ENCODE measurements at regions not wholly inside any gene's neighbourhood (a gene's known extent, or its start where the extent isn't known, plus 50 kb on each side); places are given as distances from the start of the nearest gene placed in this dataset.

DNA sequence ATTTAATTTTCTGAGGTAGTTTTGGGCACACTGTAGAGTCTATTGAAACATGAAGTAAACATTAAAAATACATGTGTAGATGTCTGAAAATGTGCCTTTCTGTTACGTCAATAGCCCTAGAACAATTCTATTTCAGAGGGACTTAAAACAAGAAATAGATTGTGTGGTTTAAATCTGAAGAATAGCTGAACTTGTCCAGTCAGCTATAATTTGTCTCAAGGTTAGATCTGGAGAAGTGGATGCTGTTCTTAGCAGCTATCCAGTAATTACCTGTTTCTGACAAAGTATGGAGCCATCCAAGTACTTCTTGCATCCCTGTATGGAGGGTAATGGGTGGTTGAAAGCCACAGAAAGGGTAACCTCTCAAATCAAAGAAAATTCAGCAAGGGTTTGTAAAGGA is 92.8 kb downstream of the SEPTIN7 start:
- no peaks in the 10 kb centered on the region for H3K9me3 ChIP-seq (replicated peaks; ENCODE audit: control insufficient read depth, insufficient read depth, low read length)
- in situ Hi-C loops (cut with MboI) (no loop called here), intact Hi-C loops (cut with micrococcal nuclease; ENCODE audit: unreplicated experiment) (no loop called here)
- FAIRE-seq (no peak), DNase-seq (ENCODE audit: low read depth, low spot score) (no peak), ATAC-seq (no peak)
- H3K4me2 ChIP-seq (ENCODE audit: control insufficient read depth, insufficient read depth): no peak overlapping the region
- WGBS (ENCODE audit: insufficient coverage, insufficient replicate concordance, low lambda C conversion rate, missing lambda C conversion rate): 100% methylated on average over 1 of the region's 1 CpG
- no peak overlapping the region for H3K27ac ChIP-seq (ENCODE audit: control insufficient read depth, insufficient read depth)
- no peak overlapping the region for H2AFZ ChIP-seq (ENCODE audit: control insufficient read depth, low read depth, low read length)
- SMC1A ChIA-PET (ENCODE audit: uncharacterized antibody, unreplicated experiment): interaction anchor here (0.8 to 2.9 kb wide), 4 partner anchors 11 to 184 kb away, joined by 3 to 11 read pairs (median 6); no protein-coding TSS in a partner anchor
- POLR2A ChIA-PET: no interaction called here
- no peak overlapping the region for H3K4me3 ChIP-seq
- TF ChIP-seq EP300 (IDR thresholded peaks at IDR 0.05; ENCODE audit: borderline replicate concordance in 1 of 2, control insufficient read depth in 1 of 2, low read depth in 2 of 2, low read length in 2 of 2) (no peak), RAD51 (IDR thresholded peaks at IDR 0.05) (no peak), SREBF2 (IDR thresholded peaks at IDR 0.05; ENCODE audit: low read length) (no peak), RFX5 (IDR thresholded peaks at IDR 0.05; ENCODE audit: low read depth, low read length) (no peak), DPF2 (IDR thresholded peaks at IDR 0.05) (no peak), STAT3 (IDR thresholded peaks at IDR 0.05; ENCODE audit: low read depth, low read length) (no peak), JUND (IDR thresholded peaks at IDR 0.05; ENCODE audit: low read depth, low read length) (no peak), NR2C1 (IDR thresholded peaks at IDR 0.05) (no peak), NFIC (IDR thresholded peaks at IDR 0.05; ENCODE audit: low read depth, low read length) (no peak), MYB (IDR thresholded peaks at IDR 0.05; ENCODE audit: borderline replicate concordance, low read depth, low read length) (no peak), SPI1 (IDR thresholded peaks at IDR 0.05; ENCODE audit: borderline replicate concordance, insufficient read depth, low read depth, low read length) (no peak), ESRRA (IDR thresholded peaks at IDR 0.05; ENCODE audit: low read length) (no peak)
- TF ChIP-seq, protein P1, sequence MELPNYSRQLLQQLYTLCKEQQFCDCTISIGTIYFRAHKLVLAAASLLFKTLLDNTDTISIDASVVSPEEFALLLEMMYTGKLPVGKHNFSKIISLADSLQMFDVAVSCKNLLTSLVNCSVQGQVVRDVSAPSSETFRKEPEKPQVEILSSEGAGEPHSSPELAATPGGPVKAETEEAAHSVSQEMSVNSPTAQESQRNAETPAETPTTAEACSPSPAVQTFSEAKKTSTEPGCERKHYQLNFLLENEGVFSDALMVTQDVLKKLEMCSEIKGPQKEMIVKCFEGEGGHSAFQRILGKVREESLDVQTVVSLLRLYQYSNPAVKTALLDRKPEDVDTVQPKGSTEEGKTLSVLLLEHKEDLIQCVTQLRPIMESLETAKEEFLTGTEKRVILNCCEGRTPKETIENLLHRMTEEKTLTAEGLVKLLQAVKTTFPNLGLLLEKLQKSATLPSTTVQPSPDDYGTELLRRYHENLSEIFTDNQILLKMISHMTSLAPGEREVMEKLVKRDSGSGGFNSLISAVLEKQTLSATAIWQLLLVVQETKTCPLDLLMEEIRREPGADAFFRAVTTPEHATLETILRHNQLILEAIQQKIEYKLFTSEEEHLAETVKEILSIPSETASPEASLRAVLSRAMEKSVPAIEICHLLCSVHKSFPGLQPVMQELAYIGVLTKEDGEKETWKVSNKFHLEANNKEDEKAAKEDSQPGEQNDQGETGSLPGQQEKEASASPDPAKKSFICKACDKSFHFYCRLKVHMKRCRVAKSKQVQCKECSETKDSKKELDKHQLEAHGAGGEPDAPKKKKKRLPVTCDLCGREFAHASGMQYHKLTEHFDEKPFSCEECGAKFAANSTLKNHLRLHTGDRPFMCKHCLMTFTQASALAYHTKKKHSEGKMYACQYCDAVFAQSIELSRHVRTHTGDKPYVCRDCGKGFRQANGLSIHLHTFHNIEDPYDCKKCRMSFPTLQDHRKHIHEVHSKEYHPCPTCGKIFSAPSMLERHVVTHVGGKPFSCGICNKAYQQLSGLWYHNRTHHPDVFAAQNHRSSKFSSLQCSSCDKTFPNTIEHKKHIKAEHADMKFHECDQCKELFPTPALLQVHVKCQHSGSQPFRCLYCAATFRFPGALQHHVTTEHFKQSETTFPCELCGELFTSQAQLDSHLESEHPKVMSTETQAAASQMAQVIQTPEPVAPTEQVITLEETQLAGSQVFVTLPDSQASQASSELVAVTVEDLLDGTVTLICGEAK (IDR thresholded peaks at IDR 0.05; ENCODE audit: borderline replicate concordance): no peak
- TF ChIP-seq, protein P2, sequence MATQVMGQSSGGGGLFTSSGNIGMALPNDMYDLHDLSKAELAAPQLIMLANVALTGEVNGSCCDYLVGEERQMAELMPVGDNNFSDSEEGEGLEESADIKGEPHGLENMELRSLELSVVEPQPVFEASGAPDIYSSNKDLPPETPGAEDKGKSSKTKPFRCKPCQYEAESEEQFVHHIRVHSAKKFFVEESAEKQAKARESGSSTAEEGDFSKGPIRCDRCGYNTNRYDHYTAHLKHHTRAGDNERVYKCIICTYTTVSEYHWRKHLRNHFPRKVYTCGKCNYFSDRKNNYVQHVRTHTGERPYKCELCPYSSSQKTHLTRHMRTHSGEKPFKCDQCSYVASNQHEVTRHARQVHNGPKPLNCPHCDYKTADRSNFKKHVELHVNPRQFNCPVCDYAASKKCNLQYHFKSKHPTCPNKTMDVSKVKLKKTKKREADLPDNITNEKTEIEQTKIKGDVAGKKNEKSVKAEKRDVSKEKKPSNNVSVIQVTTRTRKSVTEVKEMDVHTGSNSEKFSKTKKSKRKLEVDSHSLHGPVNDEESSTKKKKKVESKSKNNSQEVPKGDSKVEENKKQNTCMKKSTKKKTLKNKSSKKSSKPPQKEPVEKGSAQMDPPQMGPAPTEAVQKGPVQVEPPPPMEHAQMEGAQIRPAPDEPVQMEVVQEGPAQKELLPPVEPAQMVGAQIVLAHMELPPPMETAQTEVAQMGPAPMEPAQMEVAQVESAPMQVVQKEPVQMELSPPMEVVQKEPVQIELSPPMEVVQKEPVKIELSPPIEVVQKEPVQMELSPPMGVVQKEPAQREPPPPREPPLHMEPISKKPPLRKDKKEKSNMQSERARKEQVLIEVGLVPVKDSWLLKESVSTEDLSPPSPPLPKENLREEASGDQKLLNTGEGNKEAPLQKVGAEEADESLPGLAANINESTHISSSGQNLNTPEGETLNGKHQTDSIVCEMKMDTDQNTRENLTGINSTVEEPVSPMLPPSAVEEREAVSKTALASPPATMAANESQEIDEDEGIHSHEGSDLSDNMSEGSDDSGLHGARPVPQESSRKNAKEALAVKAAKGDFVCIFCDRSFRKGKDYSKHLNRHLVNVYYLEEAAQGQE (IDR thresholded peaks at IDR 0.05; ENCODE audit: low read depth, low read length): no peak
- TF ChIP-seq, protein P3, sequence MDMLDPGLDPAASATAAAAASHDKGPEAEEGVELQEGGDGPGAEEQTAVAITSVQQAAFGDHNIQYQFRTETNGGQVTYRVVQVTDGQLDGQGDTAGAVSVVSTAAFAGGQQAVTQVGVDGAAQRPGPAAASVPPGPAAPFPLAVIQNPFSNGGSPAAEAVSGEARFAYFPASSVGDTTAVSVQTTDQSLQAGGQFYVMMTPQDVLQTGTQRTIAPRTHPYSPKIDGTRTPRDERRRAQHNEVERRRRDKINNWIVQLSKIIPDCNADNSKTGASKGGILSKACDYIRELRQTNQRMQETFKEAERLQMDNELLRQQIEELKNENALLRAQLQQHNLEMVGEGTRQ (IDR thresholded peaks at IDR 0.05; ENCODE audit: borderline replicate concordance, low read depth, low read length): no peak
- no peaks in the 10 kb centered on the region for H3K27me3 ChIP-seq (replicated peaks in 1 of 2; ENCODE audit: control insufficient read depth in 2 of 2, insufficient read depth in 2 of 2, low read length in 1 of 2)
- H3K79me2 ChIP-seq (ENCODE audit: control insufficient read depth, insufficient read depth, low read length): no peaks in the 10 kb centered on the region
- CTCF ChIA-PET: interaction anchor here (0.7 to 2.4 kb wide), 3 partner anchors 91 to 269 kb away, joined by 3 to 10 read pairs (median 3); no protein-coding TSS in a partner anchor
- H3K4me1 ChIP-seq (ENCODE audit: control insufficient read depth, insufficient read depth, low read length): no peaks in the 10 kb centered on the region
- no peak overlapping the region for H3K9ac ChIP-seq (ENCODE audit: control insufficient read depth, insufficient read depth, low read length)
- H4K20me1 ChIP-seq (ENCODE audit: control insufficient read depth, insufficient read depth): no peaks in the 10 kb centered on the region
- no TSS peak for BruUV-seq (replicated peaks)
- RAD21 ChIA-PET (ENCODE audit: unreplicated experiment): no interaction called here
- peaks cover 0 to 5% of the 10 kb centered on the region in 2 experiments; a peak in 2 of 4 replicates for H3K36me3 ChIP-seq (ENCODE audit: control insufficient read depth in 2 of 2, insufficient read depth in 2 of 2, low read length in 1 of 2)
